Activated CD4-positive, alpha-beta T cell treated with anti-CD3 and anti-CD28 coated beads for 48 hours (primary cell): ENCODE measurements at regions not wholly inside any gene's neighbourhood (a gene's known extent, or its start where the extent isn't known, plus 50 kb on each side); places are given as distances from the start of the nearest gene placed in this dataset.
A peak's percentile ranks its signal among the peaks of the same experiment; 100 is the strongest.
"Not testable (repeated sequence)": the region's sequence is repeated elsewhere in the genome, so short reads cannot be mapped to it uniquely, and the experiment has no call there.

Experiments
- DNase-seq: peaks from one replicate; pipeline ENCODE4 v3.0.0-alpha.2; 2020

GRCh38 chr1:229167318-229167717 lies 103.6 kb upstream of the RAB4A start:
- no peak for DNase-seq

- DNase-seq = no peak
Observed at GRCh38 chr1:229169399-229169798, 101.5 kb upstream of the RAB4A start.

- DNase-seq = no peak
Observed at GRCh38 chr1:229170274-229170673, 100.6 kb upstream of the RAB4A start.

- DNase-seq = no peak
Observed at GRCh38 chr1:229170778-229171505, 100.0 kb upstream of the RAB4A start.

- no peak for DNase-seq
Observed at GRCh38 chr1:229171934-229172333, 99.0 kb upstream of the RAB4A start.

GRCh38 chr1:229173491-229174476 lies 97.1 kb upstream of the RAB4A start:
- DNase-seq = not testable (repeated sequence)

GRCh38 chr1:229175297-229175696 lies 95.6 kb upstream of the RAB4A start:
- DNase-seq = not testable (repeated sequence)

- not testable (repeated sequence) for DNase-seq
Observed at GRCh38 chr1:229176457-229176856, 94.5 kb upstream of the RAB4A start.

GRCh38 chr1:229180161-229180560 lies 90.8 kb upstream of the RAB4A start:
- DNase-seq = no peak

GRCh38 chr1:229181419-229181818 lies 89.5 kb upstream of the RAB4A start:
- no peak for DNase-seq

GRCh38 chr1:229183588-229183987 lies 87.3 kb upstream of the RAB4A start:
- no peak for DNase-seq

GRCh38 chr1:229184066-229184465 lies 86.8 kb upstream of the RAB4A start:
- no peak for DNase-seq

GRCh38 chr1:229185963-229186362 lies 84.9 kb upstream of the RAB4A start:
- DNase-seq = no peak

- peak; percentile 41 for DNase-seq
Observed at GRCh38 chr1:229186373-229187056, 84.4 kb upstream of the RAB4A start.

GRCh38 chr1:229190057-229190575 lies 80.8 kb upstream of the RAB4A start:
- no peak for DNase-seq

GRCh38 chr1:229191066-229191674 lies 79.7 kb upstream of the RAB4A start:
- DNase-seq = no peak

GRCh38 chr1:229192031-229192430 lies 78.9 kb upstream of the RAB4A start:
- no peak for DNase-seq

GRCh38 chr1:229192853-229193252 lies 78.1 kb upstream of the RAB4A start:
- no peak for DNase-seq

GRCh38 chr1:229194096-229194495 lies 76.8 kb upstream of the RAB4A start:
- DNase-seq = no peak

GRCh38 chr1:229195246-229195645 lies 75.7 kb upstream of the RAB4A start:
- no peak for DNase-seq

- no peak for DNase-seq
Observed at GRCh38 chr1:229196404-229197264, 74.3 kb upstream of the RAB4A start.

- no peak for DNase-seq
Observed at GRCh38 chr1:229197265-229197585, 73.7 kb upstream of the RAB4A start.
